A549 (cell line): ENCODE measurements at regions not wholly inside any gene's neighbourhood (a gene's known extent, or its start where the extent isn't known, plus 50 kb on each side); places are given as distances from the start of the nearest gene placed in this dataset.

Experiments
- CTCF ChIP-seq: fragments of >200 bp; sonication (Bioruptor Twin); formaldehyde crosslinking; IDR thresholded peaks from 3 replicates; pipeline ENCODE4 v1.5.1; 2016
- EHMT2 ChIP-seq: fragments of 200-600 bp; sonication (generic); IDR thresholded peaks from 2 replicates; pipeline ENCODE4 v1.6.1; 2016; ENCODE audit warnings: antibody characterized with exemption, low read depth, mild to moderate bottlenecking, moderate library complexity
- REST ChIP-seq: fragments of 200-600 bp; sonication (generic); IDR thresholded peaks from 2 replicates; pipeline ENCODE4 v1.6.1; 2016; ENCODE audit warnings: antibody characterized with exemption, mild to moderate bottlenecking, moderate library complexity
- SMC3 ChIP-seq: fragments of >200 bp; sonication (Bioruptor Twin); formaldehyde crosslinking; IDR thresholded peaks from 3 replicates; pipeline ENCODE4 v1.6.1; 2018; ENCODE audit warnings: inconsistent platforms
- ZNF302 ChIP-seq: fragments of 250-450 bp; sonication (Bioruptor Pico); IDR thresholded peaks from 2 replicates; pipeline ENCODE4 v1.9.0; 2021; ENCODE audit warnings: inconsistent platforms, mild to moderate bottlenecking, moderate library complexity

- TF ChIP-seq ZNF302 (CRISPR knock-in tag), result no peak
- TF ChIP-seq CTCF, result no peak
- no peak for TF ChIP-seq REST
- TF ChIP-seq SMC3, result no peak
- no peak for TF ChIP-seq EHMT2
These were observed 278.8 kb downstream of the GAS1 start for GRCh38 chr9:86668488-86668887.
